Epithelial cell of proximal tubule (primary cell): ENCODE measurements at regions not wholly inside any gene's neighbourhood (a gene's known extent, or its start where the extent isn't known, plus 50 kb on each side); places are given as distances from the start of the nearest gene placed in this dataset.

ENCODE experiments used
- DNase-seq: peaks from one replicate; pipeline ENCODE4 v3.0.0-alpha.2; 2011; ENCODE audit warnings: low read depth
- H3K4me3 ChIP-seq: 2 replicates; pipeline ENCODE4 v1.5.1; 2011; ENCODE audit warnings: low read depth, mild to moderate bottlenecking, low read length
- TF ChIP-seq, protein P1 (sequence below): conservative IDR thresholded peaks from 2 replicates; pipeline ENCODE4 v1.5.1; 2012; ENCODE audit warnings: low read depth, mild to moderate bottlenecking, low read length

DNA sequence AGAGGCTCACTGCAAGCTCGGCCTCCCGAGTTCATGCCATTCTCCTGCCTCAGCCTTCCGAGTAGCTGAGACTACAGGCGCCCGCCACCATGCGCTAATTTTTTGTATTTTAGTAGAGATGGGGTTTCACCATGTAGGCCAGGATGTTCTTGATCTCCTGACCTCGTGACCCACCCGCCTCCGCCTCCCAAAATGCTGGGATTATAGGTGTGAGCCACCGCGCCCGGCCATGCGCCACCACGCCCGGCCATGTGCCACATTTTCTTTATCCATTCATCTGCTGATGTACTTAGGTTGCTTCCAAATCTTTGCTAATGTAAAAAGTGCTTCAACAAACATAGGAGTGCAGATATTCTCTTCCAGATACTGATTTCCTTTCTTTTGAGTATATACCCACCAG lies 408.6 kb downstream of the CAAP1 start:
- DNase-seq, result no peak
- TF ChIP-seq, protein P1, sequence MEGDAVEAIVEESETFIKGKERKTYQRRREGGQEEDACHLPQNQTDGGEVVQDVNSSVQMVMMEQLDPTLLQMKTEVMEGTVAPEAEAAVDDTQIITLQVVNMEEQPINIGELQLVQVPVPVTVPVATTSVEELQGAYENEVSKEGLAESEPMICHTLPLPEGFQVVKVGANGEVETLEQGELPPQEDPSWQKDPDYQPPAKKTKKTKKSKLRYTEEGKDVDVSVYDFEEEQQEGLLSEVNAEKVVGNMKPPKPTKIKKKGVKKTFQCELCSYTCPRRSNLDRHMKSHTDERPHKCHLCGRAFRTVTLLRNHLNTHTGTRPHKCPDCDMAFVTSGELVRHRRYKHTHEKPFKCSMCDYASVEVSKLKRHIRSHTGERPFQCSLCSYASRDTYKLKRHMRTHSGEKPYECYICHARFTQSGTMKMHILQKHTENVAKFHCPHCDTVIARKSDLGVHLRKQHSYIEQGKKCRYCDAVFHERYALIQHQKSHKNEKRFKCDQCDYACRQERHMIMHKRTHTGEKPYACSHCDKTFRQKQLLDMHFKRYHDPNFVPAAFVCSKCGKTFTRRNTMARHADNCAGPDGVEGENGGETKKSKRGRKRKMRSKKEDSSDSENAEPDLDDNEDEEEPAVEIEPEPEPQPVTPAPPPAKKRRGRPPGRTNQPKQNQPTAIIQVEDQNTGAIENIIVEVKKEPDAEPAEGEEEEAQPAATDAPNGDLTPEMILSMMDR, result no peak
- H3K4me3 ChIP-seq, result no peak overlapping the region

DNA sequence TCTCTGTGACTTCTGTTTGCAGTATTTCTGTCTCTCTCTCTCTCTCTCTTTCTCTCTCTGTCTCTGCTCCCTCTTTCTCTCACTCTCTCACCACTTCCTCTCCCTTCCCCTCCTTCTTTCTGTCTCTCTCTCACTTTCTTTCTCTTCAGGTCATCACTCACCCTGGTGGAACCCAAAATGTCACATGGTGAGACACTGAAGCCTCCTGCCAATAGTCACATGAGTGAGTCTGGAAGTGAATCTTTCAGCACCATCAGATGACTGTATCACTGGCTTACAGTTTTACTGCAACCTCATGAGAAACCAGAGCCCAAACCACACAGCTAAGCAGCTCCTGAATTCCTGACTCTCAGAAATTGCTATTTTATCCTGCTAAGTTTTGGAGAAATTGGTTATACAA lies 414.6 kb downstream of the CAAP1 start:
- TF ChIP-seq, protein P1, result no peak
- no peak overlapping the region for H3K4me3 ChIP-seq
- no peak for DNase-seq

DNA sequence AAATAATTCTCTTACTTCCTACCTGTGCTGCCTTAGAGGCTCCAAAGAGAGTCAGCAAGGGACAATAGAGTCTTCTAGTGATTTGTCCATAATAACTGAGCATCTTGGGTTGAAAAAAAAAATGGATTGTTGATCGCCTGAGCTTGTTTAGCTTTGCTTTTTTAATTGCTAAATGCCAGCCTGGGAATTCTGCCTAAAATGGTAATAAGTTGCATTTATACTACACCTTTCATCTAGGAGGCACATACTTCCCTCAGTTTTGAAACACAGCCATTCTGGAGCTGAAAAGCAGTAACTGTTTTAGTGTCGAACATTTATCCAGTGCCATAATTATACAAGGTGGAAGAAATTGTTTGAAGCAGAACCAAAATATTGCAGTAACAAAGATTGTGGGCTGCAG lies 421.3 kb downstream of the CAAP1 start:
- TF ChIP-seq, protein P1, result no peak
- H3K4me3 ChIP-seq, result no peak overlapping the region
- DNase-seq, result no peak

DNA sequence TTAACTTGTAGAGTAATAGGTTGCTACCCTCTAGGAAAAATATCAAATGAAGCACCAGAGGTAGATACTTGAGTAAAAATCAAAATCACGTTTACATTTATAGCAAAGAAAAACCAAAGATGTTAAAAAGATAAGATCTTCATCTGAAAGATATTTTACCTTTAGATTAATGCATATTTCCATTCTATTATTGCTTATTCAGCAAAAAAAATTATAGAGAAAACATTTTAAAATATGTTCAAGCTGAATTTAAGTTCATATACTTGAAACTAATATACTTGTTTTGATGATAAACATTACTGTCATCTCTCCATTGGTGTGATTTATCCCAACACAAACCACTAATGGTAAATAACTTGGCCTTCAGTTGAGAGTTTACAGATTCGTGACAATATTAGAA lies 422.3 kb downstream of the CAAP1 start:
- TF ChIP-seq, protein P1, result no peak
- no peak for DNase-seq
- no peak overlapping the region for H3K4me3 ChIP-seq

DNA sequence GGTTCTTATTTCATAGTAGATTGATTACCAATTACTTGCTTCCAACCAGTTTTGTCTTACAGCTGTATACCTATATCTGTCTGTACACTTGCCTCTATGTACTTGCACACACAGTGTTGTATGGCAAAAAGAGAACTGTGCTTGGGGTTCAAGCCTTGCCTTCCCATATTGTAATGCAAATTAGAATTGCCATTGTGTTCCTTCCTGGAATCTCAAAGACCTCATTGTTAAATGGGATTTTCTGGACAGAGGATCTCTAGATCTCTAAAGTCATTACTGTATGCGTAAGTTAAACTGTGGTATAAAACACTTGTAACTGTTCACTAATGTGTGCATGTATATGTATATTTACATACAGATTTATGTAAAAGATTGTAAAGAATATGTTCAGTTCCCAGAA lies 428.8 kb downstream of the CAAP1 start:
- TF ChIP-seq, protein P1, result no peak
- no peak overlapping the region for H3K4me3 ChIP-seq
- DNase-seq, result no peak

DNA sequence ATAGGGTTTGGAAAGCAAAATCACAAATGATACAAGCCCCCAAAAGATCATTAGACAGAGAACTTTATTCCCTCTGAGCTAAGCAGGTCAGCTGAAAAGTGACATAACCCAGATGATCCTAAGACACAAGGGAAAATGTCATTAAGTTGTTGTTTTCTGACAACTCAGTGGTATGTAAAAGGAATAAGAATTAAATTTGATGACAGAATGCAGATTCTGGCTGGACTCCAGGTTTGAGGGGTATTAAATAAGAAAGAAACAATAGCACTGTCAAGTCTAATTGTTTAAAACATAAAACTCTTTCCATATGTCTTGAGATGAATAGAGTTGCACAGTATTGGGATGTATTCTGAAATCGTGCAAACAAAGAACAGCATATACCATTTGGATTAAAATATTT lies 429.9 kb downstream of the CAAP1 start:
- H3K4me3 ChIP-seq, result no peak overlapping the region
- TF ChIP-seq, protein P1, result no peak
- no peak for DNase-seq

DNA sequence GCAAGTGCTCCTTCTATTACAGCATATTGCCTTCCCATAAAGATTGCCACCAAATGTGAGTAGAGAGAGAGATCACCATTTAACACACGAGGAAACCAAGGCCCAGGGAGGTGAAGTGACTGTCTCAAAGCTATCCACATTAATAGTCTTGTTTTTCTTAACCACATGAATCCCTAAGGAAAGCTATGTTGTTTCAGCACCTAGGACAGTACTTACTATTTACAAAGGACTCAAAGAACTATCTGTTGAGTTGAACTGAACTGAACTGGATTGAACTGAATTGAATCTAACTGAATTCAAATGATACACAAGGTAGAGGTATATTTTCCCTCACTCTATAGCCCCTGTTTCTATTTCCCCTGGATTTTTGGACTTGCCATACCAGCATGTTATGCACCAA lies 430.4 kb downstream of the CAAP1 start:
- H3K4me3 ChIP-seq, result no peak overlapping the region
- TF ChIP-seq, protein P1, result no peak
- no peak for DNase-seq
